GM23338 (cell line): ENCODE measurements at regions not wholly inside any gene's neighbourhood (a gene's known extent, or its start where the extent isn't known, plus 50 kb on each side); places are given as distances from the start of the nearest gene placed in this dataset.

ENCODE experiments used
- ATAC-seq: fragments of 200-7000 bp; cut with Tn5 transposase; 3 replicates; pipeline ENCODE4 v1.9.1; 2020
- DNase-seq: peaks from one replicate; pipeline ENCODE4 v3.0.0-alpha.2; 2015; ENCODE audit warnings: low spot score
- H2AFZ ChIP-seq: fragments of 200-600 bp; sonication (generic); 2 replicates; pipeline ENCODE4 v1.8.0; 2016; ENCODE audit warnings: antibody characterized with exemption, mild to moderate bottlenecking, moderate library complexity
- H3F3A ChIP-seq: fragments of 200-600 bp; sonication (generic); replicated peaks from 2 replicates; pipeline ENCODE4 v1.8.0; 2017; ENCODE audit warnings: antibody characterized with exemption, mixed run types, low read depth
- H3K27ac ChIP-seq: fragments of 200-600 bp; sonication (generic); 2 replicates; pipeline ENCODE4 v1.6.1; 2016; ENCODE audit warnings: low read depth
- H3K27me3 ChIP-seq: fragments of 200-600 bp; sonication (generic); 2 replicates; pipeline ENCODE4 v1.8.0; 2016; ENCODE audit warnings: mild to moderate bottlenecking, mixed run types, moderate library complexity; ENCODE audit not compliant: insufficient read depth
- H3K36me3 ChIP-seq: fragments of 200-600 bp; sonication (generic); 2 replicates; pipeline ENCODE4 v1.8.0; 2016; ENCODE audit warnings: mild to moderate bottlenecking; ENCODE audit not compliant: insufficient read depth
- H3K4me1 ChIP-seq: fragments of 200-600 bp; sonication (generic); 2 replicates; pipeline ENCODE4 v1.8.0; 2016; ENCODE audit warnings: mild to moderate bottlenecking, moderate library complexity; ENCODE audit not compliant: insufficient read depth
- H3K4me2 ChIP-seq: fragments of 200-600 bp; sonication (generic); 2 replicates; pipeline ENCODE4 v1.7.1; 2017; ENCODE audit warnings: mixed run types
- H3K4me3 ChIP-seq: fragments of 200-600 bp; sonication (generic); 2 replicates; pipeline ENCODE4 v1.6.1; 2016; ENCODE audit warnings: mixed run types
- H3K79me2 ChIP-seq: fragments of 200-600 bp; sonication (generic); replicated peaks from 2 replicates; pipeline ENCODE4 v1.8.0; 2017; ENCODE audit warnings: mild to moderate bottlenecking; ENCODE audit not compliant: insufficient read depth
- H3K9me2 ChIP-seq: fragments of 200-600 bp; sonication (generic); 2 replicates; pipeline ENCODE4 v1.8.0; 2017; ENCODE audit not compliant: insufficient read depth
- H4K20me1 ChIP-seq: fragments of 200-600 bp; sonication (generic); replicated peaks from 2 replicates; pipeline ENCODE4 v1.8.0; 2017; ENCODE audit warnings: mild to moderate bottlenecking; ENCODE audit not compliant: insufficient read depth
- H3K27ac Mint-ChIP-seq: 2 replicates; pipeline ENCODE4 v1.8.0; 2020; ENCODE audit warnings: inconsistent platforms, mild to moderate bottlenecking, moderate library complexity, mixed read lengths
- H3K27me3 Mint-ChIP-seq: 3 replicates; pipeline ENCODE4 v1.8.0; 2022; ENCODE audit warnings: low read depth, mild to moderate bottlenecking, moderate library complexity, mixed read lengths, inconsistent platforms; ENCODE audit not compliant: insufficient read depth, poor library complexity
- H3K36me3 Mint-ChIP-seq: 3 replicates; pipeline ENCODE4 v1.8.0; 2021; ENCODE audit warnings: low read depth, mild to moderate bottlenecking, inconsistent platforms, moderate library complexity, mixed read lengths
- H3K4me1 Mint-ChIP-seq: 3 replicates; pipeline ENCODE4 v1.8.0; 2020; ENCODE audit warnings: mild to moderate bottlenecking, inconsistent platforms, mixed read lengths
- H3K4me3 Mint-ChIP-seq: 3 replicates; pipeline ENCODE4 v1.8.0; 2021; ENCODE audit warnings: moderate library complexity, mild to moderate bottlenecking, inconsistent platforms, mixed read lengths
- H3K9me3 Mint-ChIP-seq: 3 replicates; pipeline ENCODE4 v1.8.0; 2020; ENCODE audit warnings: moderate library complexity, mild to moderate bottlenecking, inconsistent platforms, mixed read lengths
- CREB1 ChIP-seq: fragments of 250-450 bp; sonication (Bioruptor Pico); IDR thresholded peaks from 2 replicates; pipeline ENCODE4 v1.5.0; 2020; ENCODE audit warnings: low read depth, mild to moderate bottlenecking, moderate library complexity
- ETS1 ChIP-seq: IDR thresholded peaks from 2 replicates; pipeline ENCODE4 v1.6.1; 2016; ENCODE audit warnings: antibody characterized with exemption
- EZH2 ChIP-seq: fragments of 200-600 bp; sonication (generic); IDR thresholded peaks from one replicate; pipeline ENCODE4 v1.8.0; 2017; ENCODE audit warnings: antibody characterized with exemption, mild to moderate bottlenecking, low read depth; ENCODE audit not compliant: unreplicated experiment
- EZH2phosphoT487 ChIP-seq: fragments of 200-600 bp; sonication (generic); IDR thresholded peaks from one replicate; pipeline ENCODE4 v1.8.1; 2018; ENCODE audit warnings: antibody characterized with exemption; ENCODE audit not compliant: unreplicated experiment
- JUNB ChIP-seq: IDR thresholded peaks from one replicate; pipeline ENCODE4 v1.6.1; 2016; ENCODE audit warnings: antibody characterized with exemption; ENCODE audit not compliant: unreplicated experiment
- NANOG ChIP-seq: IDR thresholded peaks from 2 replicates; pipeline ENCODE4 v1.6.1; 2016; ENCODE audit warnings: antibody characterized with exemption, borderline replicate concordance
- REST ChIP-seq: IDR thresholded peaks from one replicate; pipeline ENCODE4 v1.6.1; 2018; ENCODE audit warnings: antibody characterized with exemption; ENCODE audit not compliant: unreplicated experiment
- STAT1 ChIP-seq: IDR thresholded peaks from one replicate; pipeline ENCODE4 v1.6.1; 2016; ENCODE audit warnings: antibody characterized with exemption; ENCODE audit not compliant: unreplicated experiment
- ZNF114 ChIP-seq: fragments of 250-450 bp; sonication (Bioruptor Pico); IDR thresholded peaks from 2 replicates; pipeline ENCODE4 v1.5.0; 2020; ENCODE audit warnings: mild to moderate bottlenecking, moderate library complexity
- ZNF331 ChIP-seq: fragments of 250-450 bp; sonication (Bioruptor Pico); IDR thresholded peaks from 2 replicates; pipeline ENCODE4 v1.5.0; 2020; ENCODE audit warnings: low read depth, mild to moderate bottlenecking, moderate library complexity
- ZNF462 ChIP-seq: fragments of 250-450 bp; sonication (Bioruptor Pico); IDR thresholded peaks from 2 replicates; pipeline ENCODE4 v1.5.0; 2020; ENCODE audit warnings: mild to moderate bottlenecking, moderate library complexity

GRCh38 chr3:78314327-78314726 is 1274.4 kb downstream of the ROBO2 start:
- ATAC-seq (no peak), DNase-seq (no peak)
- Histone ChIP-seq H3K27ac (no peak overlapping the region), H2AFZ (no peak overlapping the region), H3F3A (no peaks in the 10 kb centered on the region), H3K36me3 (no peaks in the 10 kb centered on the region), H3K4me2 (peak overlapping the region; percentile 19; the same call in 1 of the 2 replicates), H3K79me2 (no peaks in the 10 kb centered on the region), H3K27me3 (no peaks in the 10 kb centered on the region), H3K4me3 (no peak overlapping the region), H3K9me2 (no peaks in the 10 kb centered on the region; the same call in 1 of the 2 replicates), H3K4me1 (peaks cover 22% of the 10 kb centered on the region), H4K20me1 (no peaks in the 10 kb centered on the region)
- peaks cover 10% of the 10 kb centered on the region for H3K4me1 Mint-ChIP-seq
- peaks cover 17% of the 10 kb centered on the region; the same call in 2 of the 3 replicates for H3K36me3 Mint-ChIP-seq
- TF ChIP-seq ZNF331 (CRISPR knock-in tag) = no peak
- no peak for TF ChIP-seq EZH2phosphoT487
- no peak for TF ChIP-seq ETS1
- TF ChIP-seq ZNF114 (CRISPR knock-in tag) = no peak
- TF ChIP-seq JUNB = no peak
- no peak for TF ChIP-seq CREB1 (CRISPR knock-in tag)
- TF ChIP-seq NANOG = no peak
- no peak for TF ChIP-seq ZNF462 (CRISPR knock-in tag)
- TF ChIP-seq EZH2 = no peak
- no peak for TF ChIP-seq STAT1
- TF ChIP-seq REST = no peak
- H3K4me3 Mint-ChIP-seq = no peak overlapping the region
- peaks cover 10% of the 10 kb centered on the region for H3K9me3 Mint-ChIP-seq
- no peak overlapping the region for H3K27ac Mint-ChIP-seq
- peaks cover 4% of the 10 kb centered on the region for H3K27me3 Mint-ChIP-seq
